Gastrocnemius medialis (tissue), 4 donors: ENCODE measurements at regions not wholly inside any gene's neighbourhood (a gene's known extent, or its start where the extent isn't known, plus 50 kb on each side); places are given as distances from the start of the nearest gene placed in this dataset.

ENCODE experiments used
- POLR2A ChIP-seq, 2 donors: fragments of 450-650 bp; IDR thresholded peaks; one replicate each; pipeline ENCODE4 v1.6.1; 2017; ENCODE audit warnings: antibody characterized with exemption in 2 of 2, mild to moderate bottlenecking in 2 of 2, moderate library complexity in 2 of 2
- TF ChIP-seq, protein P1 (sequence below), 5 experiments: fragments of 450-650 bp in 3 of 5; fragments of 200-600 bp in 2 of 5; sonication (generic) in 2 of 5; IDR thresholded peaks in 4 of 5; conservative IDR thresholded peaks in 1 of 5; 1 replicate in 4 of 5; 2 replicates in 1 of 5; pipeline ENCODE4 v1.5.1; 2016 to 2019; ENCODE audit warnings: antibody characterized with exemption in 5 of 5, mild to moderate bottlenecking in 3 of 5, moderate library complexity in 3 of 5

DNA sequence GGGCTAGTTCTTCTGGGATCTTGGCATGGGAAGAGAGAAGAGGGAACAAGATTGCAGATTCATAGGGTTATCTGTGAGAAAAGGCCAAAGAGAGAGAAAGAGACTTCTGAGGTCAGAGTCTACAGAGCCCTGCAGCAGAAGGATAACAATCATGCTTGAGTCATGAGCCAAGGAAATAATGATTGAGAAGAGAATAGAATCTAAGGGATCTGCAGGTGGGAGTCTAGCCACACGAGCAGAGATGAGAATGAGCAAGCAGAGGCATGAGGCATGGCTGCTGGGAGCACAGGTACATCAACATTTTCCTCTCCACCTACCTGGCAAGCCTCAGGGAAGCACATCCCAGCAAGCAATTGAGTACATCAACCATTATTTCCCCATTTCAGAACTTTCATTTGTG lies 303.7 kb downstream of the LRIG3 start:
- no peak for TF ChIP-seq POLR2A (IDR thresholded peaks at IDR 0.05)
- TF ChIP-seq, protein P1, sequence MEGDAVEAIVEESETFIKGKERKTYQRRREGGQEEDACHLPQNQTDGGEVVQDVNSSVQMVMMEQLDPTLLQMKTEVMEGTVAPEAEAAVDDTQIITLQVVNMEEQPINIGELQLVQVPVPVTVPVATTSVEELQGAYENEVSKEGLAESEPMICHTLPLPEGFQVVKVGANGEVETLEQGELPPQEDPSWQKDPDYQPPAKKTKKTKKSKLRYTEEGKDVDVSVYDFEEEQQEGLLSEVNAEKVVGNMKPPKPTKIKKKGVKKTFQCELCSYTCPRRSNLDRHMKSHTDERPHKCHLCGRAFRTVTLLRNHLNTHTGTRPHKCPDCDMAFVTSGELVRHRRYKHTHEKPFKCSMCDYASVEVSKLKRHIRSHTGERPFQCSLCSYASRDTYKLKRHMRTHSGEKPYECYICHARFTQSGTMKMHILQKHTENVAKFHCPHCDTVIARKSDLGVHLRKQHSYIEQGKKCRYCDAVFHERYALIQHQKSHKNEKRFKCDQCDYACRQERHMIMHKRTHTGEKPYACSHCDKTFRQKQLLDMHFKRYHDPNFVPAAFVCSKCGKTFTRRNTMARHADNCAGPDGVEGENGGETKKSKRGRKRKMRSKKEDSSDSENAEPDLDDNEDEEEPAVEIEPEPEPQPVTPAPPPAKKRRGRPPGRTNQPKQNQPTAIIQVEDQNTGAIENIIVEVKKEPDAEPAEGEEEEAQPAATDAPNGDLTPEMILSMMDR (IDR thresholded peaks at IDR 0.05 in 4 of 5, conservative IDR thresholded peaks at IDR 0.05 in 1 of 5): no peak
